Right atrium auricular region (tissue), 2 donors: ENCODE measurements at regions not wholly inside any gene's neighbourhood (a gene's known extent, or its start where the extent isn't known, plus 50 kb on each side); places are given as distances from the start of the nearest gene placed in this dataset.

ENCODE experiments used
- DNase-seq: peaks from one replicate; pipeline ENCODE4 v3.0.0-alpha.2; 2019; ENCODE audit warnings: low spot score
- H3K27ac ChIP-seq, 2 donors: fragments of 200-600 bp; sonication (generic); 1 replicate in 1 of 2; 2 replicates in 1 of 2; pipeline ENCODE4 v1.5.1; 2016 to 2019
- H3K27me3 ChIP-seq, 2 donors: fragments of 200-600 bp; sonication (generic); one replicate each; pipeline versions ENCODE4 v1.5.1 to v1.6.0; 2017 to 2019
- H3K36me3 ChIP-seq: fragments of 200-600 bp; sonication (generic); one replicate; pipeline ENCODE4 v1.5.1; 2016
- H3K4me1 ChIP-seq, 2 donors: fragments of 200-600 bp; sonication (generic); one replicate each; pipeline versions ENCODE4 v1.5.1 to v1.6.0; 2017 to 2019
- H3K4me3 ChIP-seq, 2 donors: fragments of 200-600 bp; sonication (generic); 1 replicate in 1 of 2; 2 replicates in 1 of 2; pipeline ENCODE4 v1.5.1; 2017 to 2019; ENCODE audit warnings: mild to moderate bottlenecking in 1 of 2, moderate library complexity in 1 of 2
- H3K9me3 ChIP-seq, 2 donors: fragments of 200-600 bp; sonication (generic); one replicate each; pipeline ENCODE4 v1.5.1; 2019
- TF ChIP-seq, protein P1 (sequence below), 2 donors: fragments of 200-600 bp; sonication (generic); IDR thresholded peaks; one replicate each; pipeline ENCODE4 v1.5.1; 2019; ENCODE audit warnings: antibody characterized with exemption in 2 of 2

DNA sequence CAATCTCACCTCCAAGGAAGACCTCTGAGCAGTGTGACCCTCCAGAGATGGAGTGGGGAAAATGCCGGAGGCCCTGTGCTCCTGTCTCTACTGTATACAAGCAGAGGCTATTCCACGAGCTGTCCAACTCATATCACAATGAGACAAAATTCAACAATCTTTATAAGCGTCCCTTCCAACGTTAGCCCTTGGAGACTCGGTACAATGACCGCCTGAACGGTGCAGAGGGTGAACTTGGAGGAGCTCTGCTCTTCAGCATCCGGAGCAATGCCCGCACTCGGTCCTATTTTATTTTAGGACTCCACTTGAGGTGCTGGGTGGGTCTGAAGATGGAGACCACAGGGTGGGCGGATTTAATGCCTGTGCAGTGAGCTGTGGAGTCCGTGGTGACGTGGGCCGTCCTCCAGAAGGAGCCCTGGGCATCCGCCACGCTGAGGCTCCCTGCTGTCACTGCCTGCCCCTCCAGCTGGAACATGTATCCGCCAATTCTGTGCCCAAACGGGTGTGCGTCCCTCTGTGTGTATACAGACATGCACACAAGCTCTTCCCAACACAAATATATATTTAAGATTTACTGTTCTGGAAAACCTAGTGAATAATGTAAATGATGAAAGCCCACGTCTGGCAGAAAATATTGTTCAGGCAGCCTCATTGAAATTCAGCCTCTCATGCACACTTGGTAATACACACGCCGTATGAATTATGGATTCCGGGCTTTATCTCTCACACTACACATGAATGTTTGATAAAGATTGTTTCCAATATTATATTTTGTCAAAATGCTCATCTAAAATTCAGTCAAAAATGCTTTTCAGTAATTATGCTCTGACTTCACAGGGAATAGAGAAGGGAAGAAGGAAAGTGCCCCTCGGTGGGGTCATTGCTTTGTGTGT, 239.9 kb upstream of the ZMIZ1 start:
- H3K27ac ChIP-seq = no peak overlapping the region
- DNase-seq = no peak
- H3K36me3 ChIP-seq = no peaks in the 10 kb centered on the region
- H3K9me3 ChIP-seq = peaks cover 0 to 16% of the 10 kb centered on the region in 2 donors
- no peak overlapping the region for H3K4me3 ChIP-seq
- no peaks in the 10 kb centered on the region for H3K27me3 ChIP-seq
- TF ChIP-seq, protein P1, sequence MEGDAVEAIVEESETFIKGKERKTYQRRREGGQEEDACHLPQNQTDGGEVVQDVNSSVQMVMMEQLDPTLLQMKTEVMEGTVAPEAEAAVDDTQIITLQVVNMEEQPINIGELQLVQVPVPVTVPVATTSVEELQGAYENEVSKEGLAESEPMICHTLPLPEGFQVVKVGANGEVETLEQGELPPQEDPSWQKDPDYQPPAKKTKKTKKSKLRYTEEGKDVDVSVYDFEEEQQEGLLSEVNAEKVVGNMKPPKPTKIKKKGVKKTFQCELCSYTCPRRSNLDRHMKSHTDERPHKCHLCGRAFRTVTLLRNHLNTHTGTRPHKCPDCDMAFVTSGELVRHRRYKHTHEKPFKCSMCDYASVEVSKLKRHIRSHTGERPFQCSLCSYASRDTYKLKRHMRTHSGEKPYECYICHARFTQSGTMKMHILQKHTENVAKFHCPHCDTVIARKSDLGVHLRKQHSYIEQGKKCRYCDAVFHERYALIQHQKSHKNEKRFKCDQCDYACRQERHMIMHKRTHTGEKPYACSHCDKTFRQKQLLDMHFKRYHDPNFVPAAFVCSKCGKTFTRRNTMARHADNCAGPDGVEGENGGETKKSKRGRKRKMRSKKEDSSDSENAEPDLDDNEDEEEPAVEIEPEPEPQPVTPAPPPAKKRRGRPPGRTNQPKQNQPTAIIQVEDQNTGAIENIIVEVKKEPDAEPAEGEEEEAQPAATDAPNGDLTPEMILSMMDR (IDR thresholded peaks at IDR 0.05) = no peak
- peaks cover 0 to 3% of the 10 kb centered on the region in 2 donors for H3K4me1 ChIP-seq

GRCh38 chr10:78829565-78829964, 239.2 kb upstream of the ZMIZ1 start:
- no peak overlapping the region for H3K4me3 ChIP-seq
- DNase-seq = no peak
- H3K27ac ChIP-seq = no peak overlapping the region
- H3K4me1 ChIP-seq = peaks cover 0 to 3% of the 10 kb centered on the region in 2 donors
- H3K9me3 ChIP-seq = peaks cover 0 to 19% of the 10 kb centered on the region in 2 donors
- TF ChIP-seq, protein P1 (IDR thresholded peaks at IDR 0.05) = no peak
- no peaks in the 10 kb centered on the region for H3K36me3 ChIP-seq
- no peaks in the 10 kb centered on the region for H3K27me3 ChIP-seq

- H3K36me3 ChIP-seq = no peaks in the 10 kb centered on the region
- H3K27ac ChIP-seq = no peak overlapping the region
- H3K4me1 ChIP-seq = peaks cover 0 to 3% of the 10 kb centered on the region in 2 donors
- H3K4me3 ChIP-seq = no peak overlapping the region
- H3K9me3 ChIP-seq = peaks cover 0 to 19% of the 10 kb centered on the region in 2 donors
- TF ChIP-seq, protein P1 (IDR thresholded peaks at IDR 0.05) = no peak
- no peaks in the 10 kb centered on the region for H3K27me3 ChIP-seq
- no peak for DNase-seq
Measured at GRCh38 chr10:78830062-78830975, 238.4 kb upstream of the ZMIZ1 start.

- Histone ChIP-seq H3K4me3 (no peak overlapping the region), H3K36me3 (no peaks in the 10 kb centered on the region), H3K4me1 (peaks cover 0 to 3% of the 10 kb centered on the region in 2 donors), H3K27me3 (no peaks in the 10 kb centered on the region), H3K27ac (no peak overlapping the region), H3K9me3 (peaks cover 0 to 19% of the 10 kb centered on the region in 2 donors)
- DNase-seq = no peak
- TF ChIP-seq, protein P1 (IDR thresholded peaks at IDR 0.05) = no peak
Measured at GRCh38 chr10:78830976-78831375, 237.8 kb upstream of the ZMIZ1 start.

DNA sequence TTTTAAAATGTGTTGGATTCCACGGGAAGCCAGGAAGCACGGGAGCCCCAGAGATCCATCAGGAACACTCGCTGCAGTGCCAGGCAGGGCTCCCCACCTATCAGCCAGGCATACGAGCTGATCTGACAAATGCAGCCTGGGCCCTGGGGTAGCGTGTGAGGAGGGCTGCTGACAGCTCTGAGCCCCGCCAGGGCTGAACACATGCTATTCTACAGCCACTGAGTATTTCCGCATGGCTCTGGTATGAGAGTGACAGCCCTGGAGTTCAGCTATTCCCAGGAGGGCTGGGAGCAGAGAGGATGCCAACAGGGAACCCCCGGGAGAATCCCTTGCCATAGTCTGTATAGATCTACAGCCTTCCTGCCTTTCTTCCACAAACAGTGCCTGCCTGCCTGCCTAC, 237.3 kb upstream of the ZMIZ1 start:
- DNase-seq = no peak
- Histone ChIP-seq H3K36me3 (no peaks in the 10 kb centered on the region), H3K27me3 (no peaks in the 10 kb centered on the region), H3K9me3 (peaks cover 0 to 19% of the 10 kb centered on the region in 2 donors), H3K4me1 (peaks cover 0 to 3% of the 10 kb centered on the region in 2 donors), H3K4me3 (no peak overlapping the region), H3K27ac (no peak overlapping the region)
- TF ChIP-seq, protein P1 (IDR thresholded peaks at IDR 0.05) = no peak
